ENCODE measurements at regions not wholly inside any gene's neighbourhood (a gene's known extent, or its start where the extent isn't known, plus 50 kb on each side); places are given as distances from the start of the nearest gene placed in this dataset.
"Not testable (repeated sequence)": the region's sequence is repeated elsewhere in the genome, so short reads cannot be mapped to it uniquely, and the experiment has no call there.

DNA sequence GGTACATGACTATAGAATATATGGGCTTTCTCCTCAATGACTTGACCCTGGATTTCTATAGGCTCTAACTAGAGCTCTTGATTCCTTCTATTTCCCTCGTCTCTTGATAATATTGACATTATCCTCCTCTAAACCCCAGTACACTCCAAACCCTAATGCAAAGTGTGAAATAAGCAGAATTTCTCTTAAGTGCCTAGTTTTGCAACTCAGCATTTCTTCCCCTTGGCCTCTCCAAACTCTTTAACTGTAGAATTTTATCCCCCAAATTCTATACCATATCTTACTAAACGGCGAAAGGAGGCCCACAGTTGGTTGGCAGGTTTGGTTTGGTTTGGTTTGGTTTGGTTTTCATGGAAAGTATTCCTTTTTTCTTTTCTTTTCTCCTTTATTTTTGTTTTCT lies 498.7 kb downstream of the CCER1 start:
- no peak overlapping the region for H3K4me3 ChIP-seq (replicated peaks in 1 of 4; ENCODE audit: control extremely low read depth in 1 of 4, insufficient read depth in 1 of 4, low read depth in 3 of 4, low read length in 4 of 4)
- no peaks in the 10 kb centered on the region for H3K79me2 ChIP-seq (ENCODE audit: control insufficient read depth, insufficient read depth, low read length)
- H3K27me3 ChIP-seq (ENCODE audit: control insufficient read depth, insufficient read depth, low read length): no peaks in the 10 kb centered on the region
- no peaks in the 10 kb centered on the region for H4K20me1 ChIP-seq (ENCODE audit: control insufficient read depth, extremely low read depth, insufficient read depth, low read length)
- H3K9me3 ChIP-seq (ENCODE audit: control insufficient read depth, insufficient read depth, low read depth, low read length): no peaks in the 10 kb centered on the region
- no peak overlapping the region for H3K4me2 ChIP-seq (ENCODE audit: extremely low read depth, insufficient read depth, low read length)
- TF ChIP-seq, protein P1, sequence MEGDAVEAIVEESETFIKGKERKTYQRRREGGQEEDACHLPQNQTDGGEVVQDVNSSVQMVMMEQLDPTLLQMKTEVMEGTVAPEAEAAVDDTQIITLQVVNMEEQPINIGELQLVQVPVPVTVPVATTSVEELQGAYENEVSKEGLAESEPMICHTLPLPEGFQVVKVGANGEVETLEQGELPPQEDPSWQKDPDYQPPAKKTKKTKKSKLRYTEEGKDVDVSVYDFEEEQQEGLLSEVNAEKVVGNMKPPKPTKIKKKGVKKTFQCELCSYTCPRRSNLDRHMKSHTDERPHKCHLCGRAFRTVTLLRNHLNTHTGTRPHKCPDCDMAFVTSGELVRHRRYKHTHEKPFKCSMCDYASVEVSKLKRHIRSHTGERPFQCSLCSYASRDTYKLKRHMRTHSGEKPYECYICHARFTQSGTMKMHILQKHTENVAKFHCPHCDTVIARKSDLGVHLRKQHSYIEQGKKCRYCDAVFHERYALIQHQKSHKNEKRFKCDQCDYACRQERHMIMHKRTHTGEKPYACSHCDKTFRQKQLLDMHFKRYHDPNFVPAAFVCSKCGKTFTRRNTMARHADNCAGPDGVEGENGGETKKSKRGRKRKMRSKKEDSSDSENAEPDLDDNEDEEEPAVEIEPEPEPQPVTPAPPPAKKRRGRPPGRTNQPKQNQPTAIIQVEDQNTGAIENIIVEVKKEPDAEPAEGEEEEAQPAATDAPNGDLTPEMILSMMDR (conservative IDR thresholded peaks at IDR 0.05 in 1 of 2, IDR thresholded peaks at IDR 0.05 in 1 of 2; ENCODE audit: low read depth in 1 of 2, low read length in 2 of 2): no peak
- no peak for TF ChIP-seq EZH2 (IDR thresholded peaks at IDR 0.05; ENCODE audit: low read length, missing control alignments)
- H2AFZ ChIP-seq (ENCODE audit: low read length): no peak overlapping the region
- no peak for DNase-seq (ENCODE audit: low read depth in 2 of 2)
- H3K36me3 ChIP-seq (ENCODE audit: control insufficient read depth, insufficient read depth, low read length): no peaks in the 10 kb centered on the region
- H3K27ac ChIP-seq (ENCODE audit: insufficient read depth, low read length): no peak overlapping the region
- no peak overlapping the region for H3K9ac ChIP-seq (ENCODE audit: insufficient read depth, low read length)
- no peaks in the 10 kb centered on the region for H3K4me1 ChIP-seq (ENCODE audit: control insufficient read depth, extremely low read depth, insufficient read depth, low read length)

DNA sequence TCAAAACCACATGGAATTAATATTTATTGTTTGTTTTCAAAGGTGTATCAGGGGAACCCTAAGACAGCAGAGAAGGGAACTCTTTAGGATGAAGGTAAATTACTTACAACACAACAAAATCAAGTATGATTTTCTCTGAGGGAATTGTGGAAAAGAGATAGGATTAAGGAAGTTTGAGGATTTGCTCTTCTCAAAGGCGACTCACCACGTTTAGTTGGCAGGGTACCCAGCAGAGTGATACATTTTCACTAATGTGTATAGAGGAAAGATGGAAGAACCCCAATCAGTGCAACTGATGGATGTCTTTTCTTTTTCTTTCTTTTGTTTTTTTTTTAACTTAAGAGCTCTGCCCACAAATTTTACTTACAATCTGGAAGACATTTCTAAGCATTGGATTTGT lies 499.2 kb downstream of the CCER1 start:
- H3K4me3 ChIP-seq (replicated peaks in 1 of 4; ENCODE audit: control extremely low read depth in 1 of 4, insufficient read depth in 1 of 4, low read depth in 3 of 4, low read length in 4 of 4): no peak overlapping the region
- H3K79me2 ChIP-seq (ENCODE audit: control insufficient read depth, insufficient read depth, low read length): no peaks in the 10 kb centered on the region
- no peaks in the 10 kb centered on the region for H3K9me3 ChIP-seq (ENCODE audit: control insufficient read depth, insufficient read depth, low read depth, low read length)
- no peak overlapping the region for H2AFZ ChIP-seq (ENCODE audit: low read length)
- no peaks in the 10 kb centered on the region for H4K20me1 ChIP-seq (ENCODE audit: control insufficient read depth, extremely low read depth, insufficient read depth, low read length)
- no peaks in the 10 kb centered on the region for H3K36me3 ChIP-seq (ENCODE audit: control insufficient read depth, insufficient read depth, low read length)
- H3K4me1 ChIP-seq (ENCODE audit: control insufficient read depth, extremely low read depth, insufficient read depth, low read length): no peaks in the 10 kb centered on the region
- TF ChIP-seq, protein P1 (conservative IDR thresholded peaks at IDR 0.05 in 1 of 2, IDR thresholded peaks at IDR 0.05 in 1 of 2; ENCODE audit: low read depth in 1 of 2, low read length in 2 of 2): no peak
- no peak for TF ChIP-seq EZH2 (IDR thresholded peaks at IDR 0.05; ENCODE audit: low read length, missing control alignments)
- no peak overlapping the region for H3K27ac ChIP-seq (ENCODE audit: insufficient read depth, low read length)
- no peak overlapping the region for H3K4me2 ChIP-seq (ENCODE audit: extremely low read depth, insufficient read depth, low read length)
- H3K27me3 ChIP-seq (ENCODE audit: control insufficient read depth, insufficient read depth, low read length): no peaks in the 10 kb centered on the region
- peak in 1 of 2 donors; percentile 19 for DNase-seq (ENCODE audit: low read depth in 2 of 2)
- no peak overlapping the region for H3K9ac ChIP-seq (ENCODE audit: insufficient read depth, low read length)

DNA sequence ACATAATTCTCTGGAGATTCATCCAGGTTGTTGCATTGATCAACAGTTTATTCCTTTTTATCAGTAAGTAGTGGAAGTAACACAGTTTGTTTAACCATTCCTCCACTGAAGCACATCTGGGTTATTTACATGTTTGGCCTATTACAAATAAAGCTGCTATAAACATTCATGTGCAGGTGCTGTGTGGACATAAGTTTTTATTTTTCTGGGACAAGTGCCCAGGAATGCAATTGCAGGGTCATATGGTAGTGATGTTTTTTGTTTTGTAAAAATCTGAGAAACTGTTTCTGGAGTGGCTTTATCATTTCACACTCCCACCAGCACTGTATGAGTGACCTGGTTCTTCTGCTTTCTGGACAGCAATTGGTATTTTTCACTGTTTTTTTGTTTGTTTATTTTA lies 505.4 kb downstream of the CCER1 start:
- no peaks in the 10 kb centered on the region for H3K36me3 ChIP-seq (ENCODE audit: control insufficient read depth, insufficient read depth, low read length)
- H4K20me1 ChIP-seq (ENCODE audit: control insufficient read depth, extremely low read depth, insufficient read depth, low read length): no peaks in the 10 kb centered on the region
- H3K27ac ChIP-seq (ENCODE audit: insufficient read depth, low read length): no peak overlapping the region
- no peaks in the 10 kb centered on the region for H3K4me1 ChIP-seq (ENCODE audit: control insufficient read depth, extremely low read depth, insufficient read depth, low read length)
- H3K9ac ChIP-seq (ENCODE audit: insufficient read depth, low read length): no peak overlapping the region
- no peak overlapping the region for H3K4me2 ChIP-seq (ENCODE audit: extremely low read depth, insufficient read depth, low read length)
- H3K4me3 ChIP-seq (replicated peaks in 1 of 4; ENCODE audit: control extremely low read depth in 1 of 4, insufficient read depth in 1 of 4, low read depth in 3 of 4, low read length in 4 of 4): no peak overlapping the region
- H3K9me3 ChIP-seq (ENCODE audit: control insufficient read depth, insufficient read depth, low read depth, low read length): no peaks in the 10 kb centered on the region
- H3K79me2 ChIP-seq (ENCODE audit: control insufficient read depth, insufficient read depth, low read length): no peaks in the 10 kb centered on the region
- H2AFZ ChIP-seq (ENCODE audit: low read length): no peak overlapping the region
- DNase-seq (ENCODE audit: low read depth in 2 of 2): peak in 1 of 2 donors; percentile 4
- no peaks in the 10 kb centered on the region for H3K27me3 ChIP-seq (ENCODE audit: control insufficient read depth, insufficient read depth, low read length)
- TF ChIP-seq, protein P1 (conservative IDR thresholded peaks at IDR 0.05 in 1 of 2, IDR thresholded peaks at IDR 0.05 in 1 of 2; ENCODE audit: low read depth in 1 of 2, low read length in 2 of 2): no peak
- no peak for TF ChIP-seq EZH2 (IDR thresholded peaks at IDR 0.05; ENCODE audit: low read length, missing control alignments)

DNA sequence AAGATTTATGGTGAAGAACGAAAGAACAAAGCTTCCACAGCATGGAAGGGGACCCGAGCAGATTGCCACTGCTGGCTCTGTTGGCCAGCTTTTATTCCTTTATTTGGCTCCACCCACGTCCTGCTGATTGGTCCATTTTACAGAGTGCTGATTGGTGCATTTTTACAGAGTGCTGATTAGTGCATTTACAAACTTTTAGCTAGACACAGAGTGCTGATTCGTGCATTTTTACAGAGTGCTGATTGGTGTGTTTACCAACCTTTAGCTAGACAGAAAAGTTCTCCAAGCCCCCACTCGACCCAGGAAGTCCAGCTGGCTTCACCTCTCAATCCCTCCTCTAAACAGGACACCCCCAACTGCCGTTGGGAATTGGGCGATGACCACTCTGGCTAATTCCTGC lies 511.5 kb downstream of the CCER1 start:
- not testable (repeated sequence) for H4K20me1 ChIP-seq (ENCODE audit: control insufficient read depth, extremely low read depth, insufficient read depth, low read length); H2AFZ ChIP-seq (ENCODE audit: low read length); H3K9ac ChIP-seq (ENCODE audit: insufficient read depth, low read length); H3K4me2 ChIP-seq (ENCODE audit: extremely low read depth, insufficient read depth, low read length); H3K4me3 ChIP-seq (replicated peaks in 1 of 4; ENCODE audit: control extremely low read depth in 1 of 4, insufficient read depth in 1 of 4, low read depth in 3 of 4, low read length in 4 of 4); H3K27me3 ChIP-seq (ENCODE audit: control insufficient read depth, insufficient read depth, low read length); DNase-seq (ENCODE audit: low read depth in 2 of 2); H3K9me3 ChIP-seq (ENCODE audit: control insufficient read depth, insufficient read depth, low read depth, low read length); H3K4me1 ChIP-seq (ENCODE audit: control insufficient read depth, extremely low read depth, insufficient read depth, low read length); H3K36me3 ChIP-seq (ENCODE audit: control insufficient read depth, insufficient read depth, low read length); H3K79me2 ChIP-seq (ENCODE audit: control insufficient read depth, insufficient read depth, low read length); H3K27ac ChIP-seq (ENCODE audit: insufficient read depth, low read length)
